ENCODE measurements at regions not wholly inside any gene's neighbourhood (a gene's known extent, or its start where the extent isn't known, plus 50 kb on each side); places are given as distances from the start of the nearest gene placed in this dataset.
"Not testable (repeated sequence)": the region's sequence is repeated elsewhere in the genome, so short reads cannot be mapped to it uniquely, and the experiment has no call there.

DNA sequence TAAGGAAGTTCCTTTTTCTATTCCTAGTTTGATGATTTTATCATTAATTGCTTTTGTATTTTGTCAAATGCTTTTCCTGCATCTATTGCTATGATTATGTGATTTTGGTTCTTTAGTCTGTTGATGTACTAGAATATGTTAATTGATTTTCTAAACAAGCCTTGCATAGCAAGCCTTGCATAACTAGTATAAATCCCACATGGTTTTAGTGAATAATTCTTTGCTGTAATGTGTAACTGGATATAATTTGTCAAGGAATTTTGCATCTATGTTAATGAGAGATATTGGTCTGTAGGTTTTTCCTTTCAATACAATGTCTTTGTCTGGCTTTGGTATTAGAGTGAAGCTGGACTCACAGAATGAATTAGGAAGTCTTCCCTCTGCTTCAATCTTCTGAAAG, 460.2 kb downstream of the LTN1 start:
- no peak for DNase-seq (ENCODE audit: low read depth in 2 of 2)

DNA sequence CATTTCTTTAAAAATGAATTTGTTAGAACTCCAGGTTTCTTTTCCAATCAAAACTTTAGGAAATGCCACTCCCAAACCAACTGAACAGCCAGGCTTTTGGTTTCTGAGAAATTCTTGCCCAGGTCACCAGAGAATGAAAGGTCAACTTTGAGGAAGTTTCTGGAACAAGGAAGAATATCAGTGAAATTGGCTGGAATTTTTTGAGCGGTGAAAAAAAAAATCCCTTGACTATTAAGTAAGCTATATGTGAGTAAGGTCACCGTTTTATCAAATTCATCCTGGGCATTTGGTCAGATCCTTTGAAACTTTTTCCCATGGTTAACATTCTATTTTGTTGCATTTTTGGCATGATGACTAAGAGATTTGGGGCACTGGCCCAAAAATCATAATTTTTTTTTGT, 469.3 kb downstream of the LTN1 start:
- no peak for DNase-seq (ENCODE audit: low read depth in 2 of 2)

DNA sequence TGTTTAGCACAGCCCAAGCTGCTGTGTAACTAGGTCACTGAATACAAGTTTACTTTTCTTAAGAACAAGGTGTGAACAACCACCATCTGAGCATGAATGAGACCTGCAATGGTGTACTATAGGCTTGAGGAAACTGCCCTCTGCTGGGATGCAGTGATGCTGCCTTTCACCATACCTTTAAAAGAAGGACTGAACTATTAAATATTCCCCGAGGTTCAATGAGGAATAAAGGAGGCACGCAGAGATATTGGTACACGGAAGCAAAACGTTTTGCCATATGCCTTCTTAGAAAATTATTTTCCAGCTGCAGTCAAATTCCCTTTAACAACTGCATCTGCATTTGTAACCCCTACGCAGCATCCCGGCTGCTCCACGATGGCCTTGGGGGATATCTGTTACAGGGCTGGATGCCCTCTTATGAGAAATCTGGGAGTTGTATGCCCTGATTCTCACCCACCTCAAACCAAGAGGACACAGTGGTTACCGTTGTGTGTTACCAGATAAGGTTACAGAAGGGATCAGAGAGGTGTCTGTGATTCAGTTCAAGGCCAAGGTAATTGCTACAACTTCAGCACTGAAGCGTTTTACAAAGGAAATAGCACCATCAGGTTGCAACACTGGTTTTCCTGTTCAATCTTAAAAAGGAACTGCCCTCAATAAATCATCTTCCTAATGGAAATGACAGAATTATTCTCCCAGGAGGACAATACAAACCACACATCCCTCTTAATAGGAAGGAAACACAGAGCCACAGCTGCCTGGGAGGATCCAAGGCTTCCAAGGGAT, 470.5 kb downstream of the LTN1 start:
- DNase-seq (ENCODE audit: low read depth in 2 of 2) = no peak

DNA sequence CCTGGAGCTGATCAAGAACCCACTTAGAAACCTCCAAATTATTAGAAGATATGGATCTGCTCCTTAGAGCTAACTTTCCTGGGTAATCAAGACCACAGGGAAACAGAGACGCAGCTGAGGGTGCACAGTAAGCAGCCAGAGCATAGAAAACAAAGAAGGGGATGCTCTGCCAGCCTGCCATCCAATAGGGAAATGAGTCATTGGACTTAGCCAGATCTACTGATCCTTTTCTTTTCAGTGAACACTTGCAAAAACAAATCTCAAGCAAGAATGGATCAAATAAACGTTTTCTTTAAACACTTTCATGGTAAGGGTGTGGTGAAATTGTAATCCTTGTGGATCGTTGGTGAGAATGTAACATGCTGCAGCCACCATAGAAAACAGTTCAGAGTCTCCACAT, 474.0 kb downstream of the LTN1 start:
- no peak for DNase-seq (ENCODE audit: low read depth in 2 of 2)

DNA sequence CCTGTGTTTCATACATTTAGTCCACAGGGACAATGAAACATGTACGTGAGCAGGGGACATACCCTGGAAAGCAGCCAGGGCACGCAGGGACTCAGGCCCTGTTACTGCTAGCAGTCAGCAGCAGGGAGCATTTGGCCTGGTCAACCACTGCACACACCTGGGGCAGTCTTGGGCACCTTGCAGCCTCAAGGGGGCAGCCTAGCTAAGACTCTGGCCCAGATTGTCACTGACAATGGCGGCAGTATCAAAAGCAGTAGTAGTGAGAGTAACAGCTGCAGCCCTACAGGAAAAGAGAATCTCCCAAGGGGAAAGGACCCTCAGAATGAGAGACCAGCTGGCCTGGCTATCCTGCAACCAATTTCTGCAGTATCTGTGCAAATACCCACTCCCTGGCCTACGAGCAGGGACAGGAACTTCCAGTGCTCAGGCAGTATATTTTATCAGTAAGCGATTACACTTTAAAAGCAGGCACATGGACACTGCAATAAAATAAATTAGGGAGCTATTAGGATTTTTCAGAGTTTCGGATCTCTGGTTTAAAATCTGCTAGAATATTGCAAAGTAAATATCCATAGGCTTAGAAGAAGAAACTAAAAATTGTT, 475.6 kb downstream of the LTN1 start:
- DNase-seq (ENCODE audit: low read depth in 2 of 2) = peak; percentile 7 to 19

DNA sequence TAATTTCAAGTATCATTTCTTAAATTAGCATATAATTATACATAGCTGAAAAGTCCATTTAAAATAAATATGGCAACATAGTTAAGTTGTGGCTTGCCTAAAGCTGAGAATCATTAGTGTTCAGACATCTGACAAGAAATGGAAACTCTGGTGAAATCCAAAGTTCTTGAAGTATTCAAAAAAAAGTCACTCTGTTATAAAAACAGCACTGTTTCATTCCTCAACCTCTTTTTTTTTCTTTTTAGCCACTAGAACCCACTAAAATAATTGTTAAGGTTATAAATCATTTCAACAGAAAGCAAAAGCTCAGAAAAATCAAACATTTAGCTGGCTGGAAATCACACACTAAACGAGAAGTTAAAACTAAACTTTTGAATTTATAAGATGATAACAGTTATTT, 476.7 kb downstream of the LTN1 start:
- no peak for DNase-seq (ENCODE audit: low read depth in 2 of 2)

DNA sequence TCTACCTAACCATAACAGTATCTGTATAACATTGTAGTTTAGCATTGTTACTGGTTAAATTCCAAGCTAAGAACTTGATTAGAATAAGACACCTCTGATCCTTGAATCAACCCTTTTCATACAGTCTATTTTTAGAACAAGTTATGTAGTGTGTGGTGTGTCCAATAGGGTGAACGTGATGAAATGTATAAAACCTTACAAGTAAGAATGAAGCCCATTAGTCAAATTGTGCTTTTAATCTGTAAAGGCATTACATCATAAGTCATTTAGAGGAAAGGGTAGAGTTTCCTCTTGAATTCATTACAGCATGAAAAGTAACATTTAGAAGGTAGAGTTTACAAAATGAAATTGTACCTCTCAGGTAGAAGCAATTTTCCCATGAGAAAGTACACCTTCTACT, 479.2 kb downstream of the LTN1 start:
- DNase-seq (ENCODE audit: low read depth in 2 of 2) = no peak

DNA sequence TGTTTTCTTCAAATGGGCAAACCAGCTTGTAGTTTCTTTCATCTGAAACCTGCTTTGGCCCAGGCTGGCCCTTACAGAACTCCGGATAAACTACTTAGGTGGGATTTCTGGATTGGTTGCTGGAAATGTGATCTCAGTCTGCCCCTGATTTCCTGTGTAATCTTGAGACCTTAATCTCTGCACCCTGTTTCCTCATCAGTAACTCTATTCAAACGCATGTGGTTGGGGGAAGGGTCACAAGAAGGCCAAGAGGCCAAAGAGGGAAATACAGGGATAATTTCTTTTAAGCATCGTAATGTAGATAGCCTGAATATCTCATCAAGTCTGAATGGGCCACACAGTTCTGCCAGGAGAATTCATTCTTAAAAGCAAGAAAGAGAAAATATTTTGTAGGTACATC, 483.6 kb downstream of the LTN1 start:
- DNase-seq (ENCODE audit: low read depth in 2 of 2) = no peak

DNA sequence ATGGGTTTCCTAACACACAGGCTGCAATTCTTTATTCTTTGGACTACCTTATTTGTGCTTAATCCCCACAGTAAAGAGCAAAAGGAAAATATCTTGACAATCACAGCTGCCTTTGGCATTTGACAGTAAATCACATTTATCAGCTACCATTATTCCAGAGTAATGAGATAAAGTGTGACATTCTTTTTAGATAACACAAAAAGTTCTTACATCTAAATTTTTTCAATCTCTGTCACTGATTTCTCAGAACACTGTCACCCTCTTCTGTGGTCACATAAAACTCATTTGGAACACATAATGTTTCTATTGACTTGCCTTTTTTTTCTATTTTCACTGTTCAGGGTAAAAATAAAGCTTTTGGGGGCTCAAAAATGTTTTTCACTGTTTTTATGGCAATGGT, 484.6 kb downstream of the LTN1 start:
- DNase-seq (ENCODE audit: low read depth in 2 of 2) = no peak

DNA sequence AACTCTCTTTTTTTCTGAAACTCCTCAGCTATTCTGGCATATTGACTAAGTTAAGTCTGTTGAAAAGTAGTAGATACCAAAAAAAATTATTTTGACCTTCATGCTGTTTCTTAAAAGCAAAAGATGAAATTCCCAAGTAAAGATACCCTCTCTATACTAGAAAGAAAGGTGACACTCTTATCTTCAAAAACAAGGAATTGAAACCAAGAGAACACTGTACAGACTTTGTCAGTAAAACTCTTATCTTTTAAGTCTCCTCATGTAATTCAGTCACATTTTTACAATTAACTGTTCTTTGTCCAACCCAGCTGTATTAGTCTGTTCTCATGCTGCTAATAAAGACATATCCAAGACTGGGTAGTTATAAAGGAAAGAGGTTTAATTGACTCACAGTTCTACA, 496.2 kb downstream of the LTN1 start:
- no peak for DNase-seq (ENCODE audit: low read depth in 2 of 2)

DNA sequence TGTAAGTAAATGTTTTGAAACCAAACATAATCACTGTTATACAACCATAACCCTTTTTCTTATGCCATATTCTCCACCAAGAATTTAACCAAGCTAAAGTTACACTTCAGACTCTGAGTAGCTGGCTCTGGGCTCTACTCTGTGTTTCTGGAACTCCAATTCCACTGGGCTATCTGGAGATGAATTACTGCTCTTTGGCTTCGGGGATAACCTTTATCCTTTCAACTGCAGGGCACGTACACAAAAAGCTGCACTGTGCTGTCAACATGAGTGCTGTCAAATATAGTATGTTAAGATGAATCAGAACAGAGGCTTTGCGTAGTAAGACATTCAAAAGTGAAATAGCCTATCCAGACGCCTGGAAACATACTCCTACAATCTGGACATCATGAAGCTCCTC, 500.6 kb downstream of the LTN1 start:
- DNase-seq (ENCODE audit: low read depth in 2 of 2) = no peak

DNA sequence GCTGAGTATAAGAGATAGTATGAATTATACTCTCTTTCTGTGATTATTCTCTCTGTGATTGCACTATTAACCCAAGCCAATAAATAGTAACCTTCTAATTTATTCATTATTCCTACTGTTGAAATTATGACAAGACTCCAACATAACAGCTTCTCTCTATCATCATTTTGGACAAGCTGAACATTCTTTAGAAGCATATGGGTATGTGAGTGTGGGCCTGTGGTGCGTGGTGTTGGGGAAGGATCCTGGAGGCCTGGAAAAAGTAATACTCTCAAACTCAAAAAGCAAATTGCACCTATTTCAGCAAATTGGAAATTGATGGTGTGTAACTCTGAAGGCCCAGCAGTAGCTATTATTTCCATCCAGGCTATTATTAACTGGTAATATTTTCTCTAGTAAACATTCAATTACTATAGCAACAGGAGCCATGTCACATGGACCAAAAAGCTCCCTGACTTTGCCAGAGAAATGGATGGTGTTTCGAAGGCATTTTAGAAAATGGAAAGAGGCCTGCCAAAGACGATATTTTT, 502.8 kb downstream of the LTN1 start:
- no peak for DNase-seq (ENCODE audit: low read depth in 2 of 2)

DNA sequence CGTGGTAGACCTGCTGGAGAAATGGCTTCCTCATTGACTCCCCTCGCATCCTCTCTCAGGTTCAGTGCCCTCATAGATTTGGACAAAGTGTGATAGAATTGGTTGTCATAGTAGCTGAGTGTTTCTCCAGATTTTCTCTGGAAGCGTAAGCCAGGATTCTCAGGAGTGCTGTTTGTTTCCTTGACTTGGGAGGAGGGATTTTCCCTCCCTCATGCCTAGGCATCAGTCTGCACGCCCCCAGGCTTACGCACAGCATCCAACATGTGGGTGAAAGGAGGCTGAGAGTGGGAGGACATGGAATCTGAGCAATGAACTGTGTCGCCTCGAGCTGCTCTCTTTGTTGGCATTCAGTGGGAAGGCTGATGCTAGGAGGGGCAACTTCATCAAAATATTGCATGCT, 503.5 kb downstream of the LTN1 start:
- no peak for DNase-seq (ENCODE audit: low read depth in 2 of 2)

DNA sequence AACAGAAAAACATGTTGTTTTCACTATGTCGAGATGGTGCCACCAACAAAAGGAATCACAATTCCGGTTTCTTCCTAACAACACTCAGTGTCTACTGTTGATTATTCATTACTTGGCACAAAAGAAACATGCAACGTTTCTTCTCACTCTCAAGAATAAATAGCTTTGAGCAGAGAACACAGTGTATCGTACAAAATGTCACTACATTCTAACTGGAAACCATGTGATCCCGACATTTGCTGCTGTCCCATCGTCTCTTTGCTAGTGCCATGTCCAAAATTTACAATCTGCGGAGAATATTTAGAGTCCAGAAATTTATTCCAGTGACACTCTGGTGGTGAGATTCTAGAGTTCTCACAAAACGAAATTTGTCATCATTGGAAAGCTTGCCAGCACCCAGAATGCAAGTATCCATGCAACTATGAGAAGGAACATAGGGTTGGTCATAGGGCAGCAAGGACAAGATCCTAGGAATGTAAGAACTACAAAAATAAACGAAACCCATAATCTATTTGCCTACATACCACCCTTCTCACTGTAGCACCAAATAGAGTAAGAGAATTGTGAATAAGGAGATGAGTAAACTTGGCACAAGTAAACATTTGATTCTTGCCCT, 505.1 kb downstream of the LTN1 start:
- DNase-seq (ENCODE audit: low read depth in 2 of 2) = no peak

DNA sequence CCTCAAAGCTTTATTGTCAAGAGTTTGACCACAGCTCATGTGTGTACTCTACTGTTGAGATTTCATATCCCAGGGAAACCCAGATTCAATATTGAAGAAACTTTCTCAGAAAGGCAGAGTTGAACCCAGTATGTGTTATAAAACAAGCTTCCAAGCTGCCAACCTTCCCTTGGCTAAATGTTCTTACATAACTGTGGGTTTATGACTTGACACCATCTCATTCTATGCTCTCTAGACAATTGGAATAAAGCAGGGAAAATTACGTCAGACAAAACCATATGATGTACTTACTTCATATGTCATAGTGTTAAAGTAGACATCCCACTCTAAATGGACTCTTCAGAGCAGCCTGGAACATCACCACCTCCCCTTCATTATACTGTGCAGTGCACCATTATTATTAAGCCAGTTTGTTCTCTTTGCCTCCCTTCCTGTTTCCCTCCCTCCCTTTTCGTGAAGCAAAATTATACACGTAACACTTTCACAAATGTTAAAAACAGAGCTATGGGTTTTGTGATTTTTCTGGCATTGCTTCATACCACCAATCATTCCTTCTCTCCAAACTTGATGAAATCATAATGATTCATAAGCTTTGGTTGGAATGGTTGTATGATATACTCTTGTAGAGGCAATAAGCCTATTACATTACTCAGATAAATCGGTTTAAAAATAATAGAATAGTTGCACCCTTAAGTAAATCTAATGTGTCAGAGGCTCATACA, 507.2 kb downstream of the LTN1 start:
- DNase-seq (ENCODE audit: low read depth in 2 of 2) = no peak

DNA sequence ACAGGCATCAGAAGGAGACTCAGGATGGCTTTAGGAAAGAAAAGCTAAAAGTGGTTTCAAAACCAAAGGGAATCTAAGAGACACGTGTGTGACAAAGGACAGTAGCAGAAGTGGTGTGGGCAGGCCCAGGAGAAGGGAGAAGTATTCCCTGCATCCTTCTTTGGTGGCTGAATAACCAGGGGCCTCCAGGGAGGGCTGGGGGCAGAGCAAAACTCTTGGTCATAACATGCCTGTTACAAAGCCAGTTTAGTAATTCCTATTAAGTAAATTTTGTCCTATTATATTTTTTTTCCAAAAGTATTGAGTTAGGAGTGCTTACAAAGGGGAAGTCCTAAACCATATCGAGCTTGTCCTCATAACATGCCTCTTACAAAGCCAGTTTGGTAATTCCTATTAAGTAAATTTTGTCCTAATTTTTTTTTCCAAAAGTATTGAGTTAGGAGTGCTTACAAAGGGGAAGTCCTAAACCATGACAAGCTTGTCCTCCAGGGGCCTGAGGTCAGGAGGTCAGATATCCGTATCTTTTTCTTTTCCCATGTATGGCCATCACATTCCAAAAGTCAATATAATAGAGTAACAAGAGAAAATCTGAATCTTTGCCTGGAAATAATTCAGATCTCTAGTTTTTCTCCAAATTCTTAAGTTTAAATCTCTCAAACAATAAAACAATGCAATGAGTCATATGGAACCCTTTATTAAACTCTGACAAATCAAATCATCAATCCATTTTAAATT, 509.2 kb downstream of the LTN1 start:
- no peak for DNase-seq (ENCODE audit: low read depth in 2 of 2)

DNA sequence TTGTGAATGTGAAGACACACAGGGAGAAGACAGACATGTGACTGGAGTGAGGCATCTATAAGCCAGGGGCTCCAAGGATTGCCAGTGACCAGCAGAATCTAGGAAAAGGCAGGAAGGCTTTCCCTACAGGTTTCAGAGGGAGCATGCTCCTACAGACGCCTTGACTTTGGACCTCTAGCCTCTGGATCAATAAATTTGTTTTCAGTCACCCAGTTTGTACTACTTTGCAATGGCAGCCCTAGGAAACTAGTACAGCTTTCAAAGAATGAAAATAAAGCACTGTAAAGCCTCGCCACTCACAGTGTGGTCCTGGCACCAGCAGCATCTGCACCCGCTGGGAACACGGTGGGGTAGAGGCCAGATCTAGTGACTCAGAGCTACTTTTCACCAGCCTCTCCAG, 510.0 kb downstream of the LTN1 start:
- no peak for DNase-seq (ENCODE audit: low read depth in 2 of 2)

DNA sequence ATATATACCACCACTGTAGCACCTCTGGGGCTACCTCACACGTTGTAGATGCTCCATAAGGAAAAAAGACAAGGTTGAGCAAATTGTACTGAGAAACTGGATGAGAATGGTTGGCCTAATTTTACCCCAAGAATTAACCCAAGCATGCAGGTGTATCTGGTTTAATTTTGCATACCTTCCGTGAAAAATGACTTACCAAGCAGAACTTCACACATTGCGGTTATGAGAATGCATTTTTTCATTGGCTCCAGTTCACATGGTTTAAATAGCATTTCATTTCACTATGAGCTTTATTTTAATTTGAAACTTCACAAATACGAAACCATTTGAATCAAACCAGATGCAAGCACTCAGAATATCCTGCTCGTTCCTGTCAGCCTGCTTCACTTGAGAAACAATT, 512.2 kb downstream of the LTN1 start:
- no peak for DNase-seq (ENCODE audit: low read depth in 2 of 2)

DNA sequence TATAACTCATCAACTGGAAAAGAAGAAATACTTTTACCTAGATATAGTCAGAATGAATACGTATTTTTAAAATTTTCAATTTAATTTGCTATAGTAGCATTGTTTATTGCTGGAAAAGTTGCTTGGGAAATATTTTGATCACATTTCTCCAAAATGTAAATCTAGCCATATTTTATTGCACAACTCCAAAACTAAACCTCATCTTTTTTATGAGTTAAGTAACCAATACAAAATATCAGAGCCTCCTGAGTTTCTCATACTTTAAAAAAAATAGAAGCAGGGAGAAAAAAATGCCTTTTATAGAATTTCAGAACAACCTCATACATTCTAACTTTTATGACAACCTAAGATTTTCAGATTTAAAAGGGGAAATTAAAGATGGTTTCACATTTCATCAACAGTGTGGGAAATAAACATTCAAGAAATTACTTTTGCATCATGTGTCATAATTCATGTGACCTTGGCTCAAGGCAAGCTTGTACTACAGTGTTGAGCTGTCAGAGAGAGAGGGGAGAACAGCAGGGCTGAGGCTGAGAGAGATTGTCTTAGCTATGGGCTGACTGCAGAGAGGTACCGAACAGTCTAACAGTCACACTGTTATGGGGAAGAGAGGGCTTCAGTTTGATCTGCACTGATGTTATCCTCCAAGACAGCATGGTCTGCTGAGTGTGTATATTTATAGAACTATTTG, 519.0 kb downstream of the LTN1 start:
- DNase-seq (ENCODE audit: low read depth in 2 of 2) = no peak

DNA sequence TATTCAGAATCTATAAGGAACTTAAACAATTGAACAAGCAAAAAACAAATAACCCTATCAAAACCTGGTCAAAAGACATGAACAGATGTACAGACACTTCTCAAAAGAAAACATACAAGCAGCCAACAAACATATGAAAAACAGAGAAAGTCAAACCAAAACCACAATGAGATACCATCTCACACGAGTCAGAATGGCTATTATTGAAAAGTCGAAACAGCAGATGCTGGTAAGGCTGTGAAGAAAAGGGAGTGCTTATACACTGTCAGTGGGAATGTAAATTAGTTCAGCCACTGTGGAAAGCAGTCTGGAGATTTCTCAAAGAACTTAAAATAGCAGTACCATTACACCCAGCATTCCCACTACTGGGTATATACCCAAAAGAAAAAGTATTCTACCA, 520.1 kb downstream of the LTN1 start:
- not testable (repeated sequence) for DNase-seq (ENCODE audit: low read depth in 2 of 2)

DNA sequence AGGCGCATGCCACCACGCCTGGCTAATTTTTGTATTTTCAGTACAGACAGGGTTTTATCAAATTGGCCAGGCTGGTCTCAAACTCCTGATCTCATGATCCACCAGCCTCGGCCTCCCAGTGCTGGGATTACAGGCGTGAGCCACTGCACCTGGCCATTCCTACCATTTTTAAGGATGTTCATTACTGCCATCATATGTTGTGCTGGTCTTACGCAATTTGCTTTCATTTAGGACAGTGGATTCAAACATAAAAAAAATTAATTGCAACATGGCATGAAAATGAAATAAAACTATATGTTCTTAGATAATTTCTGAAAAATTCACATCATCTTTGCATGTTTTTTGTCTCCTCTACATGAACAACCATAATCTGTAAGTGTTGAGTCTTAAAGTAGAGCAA, 527.7 kb downstream of the LTN1 start:
- no peak for DNase-seq (ENCODE audit: low read depth in 2 of 2)

Measured in stimulated activated CD4-positive, alpha-beta T cell treated with anti-CD3 and anti-CD28 coated beads, Interleukin-1b, Interleukin-23, amount 100 ng/mL, for 1 hour (primary cell).